Cardiac fibroblast (primary cell): ENCODE measurements at regions not wholly inside any gene's neighbourhood (a gene's known extent, or its start where the extent isn't known, plus 50 kb on each side); places are given as distances from the start of the nearest gene placed in this dataset.
A peak's percentile ranks its signal among the peaks of the same experiment; 100 is the strongest.
"Not testable (repeated sequence)": the region's sequence is repeated elsewhere in the genome, so short reads cannot be mapped to it uniquely, and the experiment has no call there.

Source experiments
- DNase-seq, 2 donors: peaks; one replicate each; pipeline versions ENCODE4 v3.0.0 to v3.0.0-alpha.2; 2010; ENCODE audit warnings: low read depth in 2 of 2
- H3K4me3 ChIP-seq, 2 donors: replicated peaks in 1 of 2; 1 replicate in 1 of 2; 2 replicates in 1 of 2; pipeline ENCODE4 v1.5.1; 2011; ENCODE audit warnings: low read depth in 2 of 2, low read length in 2 of 2, mild to moderate bottlenecking in 2 of 2, moderate library complexity in 1 of 2
- TF ChIP-seq, protein P1 (sequence below): IDR thresholded peaks from one replicate; pipeline ENCODE4 v1.5.1; 2011; ENCODE audit warnings: low read depth, mild to moderate bottlenecking, low read length, inconsistent platforms

DNA sequence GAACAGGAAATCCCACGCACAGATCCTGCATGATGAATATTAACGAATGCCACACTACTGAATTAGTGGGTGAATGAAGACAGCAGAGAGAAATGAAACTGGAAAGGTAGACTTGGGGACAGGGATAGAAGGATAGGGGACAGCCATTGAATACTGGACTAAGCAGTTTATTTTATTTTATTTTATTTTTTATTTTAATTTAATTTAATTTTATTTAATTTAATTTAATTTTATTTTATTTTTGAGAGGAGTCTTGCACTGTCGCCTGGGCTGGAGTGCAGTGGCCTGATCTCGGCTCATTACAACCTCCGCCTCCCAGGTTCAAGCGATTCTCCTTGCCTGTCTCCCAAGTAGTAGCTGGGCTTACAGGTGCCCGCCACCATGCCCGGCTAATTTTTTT lies 385.2 kb downstream of the GPAT3 start:
- H3K4me3 ChIP-seq: no peak overlapping the region
- TF ChIP-seq, protein P1, sequence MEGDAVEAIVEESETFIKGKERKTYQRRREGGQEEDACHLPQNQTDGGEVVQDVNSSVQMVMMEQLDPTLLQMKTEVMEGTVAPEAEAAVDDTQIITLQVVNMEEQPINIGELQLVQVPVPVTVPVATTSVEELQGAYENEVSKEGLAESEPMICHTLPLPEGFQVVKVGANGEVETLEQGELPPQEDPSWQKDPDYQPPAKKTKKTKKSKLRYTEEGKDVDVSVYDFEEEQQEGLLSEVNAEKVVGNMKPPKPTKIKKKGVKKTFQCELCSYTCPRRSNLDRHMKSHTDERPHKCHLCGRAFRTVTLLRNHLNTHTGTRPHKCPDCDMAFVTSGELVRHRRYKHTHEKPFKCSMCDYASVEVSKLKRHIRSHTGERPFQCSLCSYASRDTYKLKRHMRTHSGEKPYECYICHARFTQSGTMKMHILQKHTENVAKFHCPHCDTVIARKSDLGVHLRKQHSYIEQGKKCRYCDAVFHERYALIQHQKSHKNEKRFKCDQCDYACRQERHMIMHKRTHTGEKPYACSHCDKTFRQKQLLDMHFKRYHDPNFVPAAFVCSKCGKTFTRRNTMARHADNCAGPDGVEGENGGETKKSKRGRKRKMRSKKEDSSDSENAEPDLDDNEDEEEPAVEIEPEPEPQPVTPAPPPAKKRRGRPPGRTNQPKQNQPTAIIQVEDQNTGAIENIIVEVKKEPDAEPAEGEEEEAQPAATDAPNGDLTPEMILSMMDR: no peak
- no peak for DNase-seq

DNA sequence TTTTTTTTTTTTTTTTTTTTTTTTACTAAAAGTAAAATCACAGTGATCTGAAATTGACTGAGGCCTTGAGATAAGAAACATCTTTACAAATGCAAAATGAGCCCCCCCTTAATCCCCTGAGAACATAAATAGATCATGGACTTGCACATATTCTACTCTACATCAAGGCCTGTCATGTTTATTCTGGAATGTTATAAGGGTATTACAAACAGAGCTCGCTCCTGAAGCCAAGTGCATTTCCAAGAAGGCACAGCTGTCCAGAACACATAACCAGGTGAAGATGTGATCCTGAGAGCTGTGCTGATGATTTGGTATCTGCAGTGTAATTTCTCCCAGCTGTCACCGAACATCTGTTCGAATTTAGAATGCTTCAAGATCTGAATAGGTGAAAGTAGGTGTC lies 384.5 kb downstream of the GPAT3 start:
- no peak overlapping the region for H3K4me3 ChIP-seq
- no peak for DNase-seq
- TF ChIP-seq, protein P1: no peak

DNA sequence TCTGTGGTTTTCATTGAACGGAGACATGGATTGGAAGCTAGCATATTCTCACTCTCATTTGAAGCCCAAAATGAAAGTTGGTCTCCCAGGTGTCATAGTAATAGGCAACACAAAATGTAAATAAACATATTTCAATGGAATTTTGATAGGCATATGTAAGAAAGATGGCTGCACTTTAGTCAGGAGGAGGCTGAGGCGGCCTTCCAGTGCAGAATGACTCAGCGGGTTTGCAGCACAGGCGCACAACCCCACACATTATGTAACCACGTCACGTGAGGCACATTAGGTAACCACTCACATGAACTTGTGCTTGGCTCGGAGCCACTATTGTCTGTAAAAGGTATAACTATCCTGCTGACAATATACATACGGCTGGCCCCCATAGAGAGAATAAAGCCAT lies 381.7 kb downstream of the GPAT3 start:
- DNase-seq: peak; percentile 0 to 57
- TF ChIP-seq, protein P1: no peak

DNA sequence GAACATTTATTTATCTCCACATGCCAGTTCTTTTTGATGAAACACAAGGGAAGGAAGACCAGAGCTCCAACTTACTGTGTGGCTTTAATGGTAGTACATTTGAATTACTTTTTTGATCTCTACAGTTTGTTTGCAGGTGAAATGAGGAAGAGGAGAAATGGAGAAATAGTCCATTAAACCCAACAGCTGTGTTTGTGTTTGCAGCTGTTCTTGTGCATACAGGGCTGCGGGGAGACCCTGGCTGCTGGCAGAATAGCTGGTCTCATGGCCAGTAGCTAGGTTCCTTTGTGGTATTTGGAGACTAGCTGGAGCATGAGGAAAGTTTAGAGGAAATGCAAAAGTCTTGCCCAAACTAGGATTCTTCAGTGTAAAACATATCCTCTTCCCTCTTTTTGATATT lies 374.8 kb downstream of the GPAT3 start:
- no peak for DNase-seq
- TF ChIP-seq, protein P1: no peak
- H3K4me3 ChIP-seq: no peak overlapping the region

More for the DNA sequence above, 381.7 kb downstream of the GPAT3 start:
- no peak overlapping the region for H3K4me3 ChIP-seq

DNA sequence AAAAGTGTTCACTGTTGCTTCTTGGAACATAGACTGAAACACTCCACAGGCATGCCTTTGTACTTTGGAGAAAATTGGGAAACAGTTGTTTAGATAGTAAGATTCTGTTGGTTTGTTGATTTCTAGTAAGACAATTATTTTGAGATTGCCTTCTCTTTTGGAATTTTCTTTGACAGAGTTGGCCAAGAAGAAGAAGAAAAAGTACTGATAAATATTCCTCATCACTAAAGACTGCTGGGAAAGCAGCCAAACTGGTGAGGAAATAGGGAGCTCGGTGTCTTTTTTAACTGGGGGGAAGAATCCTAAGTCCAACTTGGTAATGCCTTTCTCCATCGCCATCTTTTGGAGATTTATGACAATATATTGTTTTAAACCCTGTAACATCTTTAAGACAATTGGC lies 370.7 kb downstream of the GPAT3 start:
- DNase-seq: peak; percentile 21 to 56

DNA sequence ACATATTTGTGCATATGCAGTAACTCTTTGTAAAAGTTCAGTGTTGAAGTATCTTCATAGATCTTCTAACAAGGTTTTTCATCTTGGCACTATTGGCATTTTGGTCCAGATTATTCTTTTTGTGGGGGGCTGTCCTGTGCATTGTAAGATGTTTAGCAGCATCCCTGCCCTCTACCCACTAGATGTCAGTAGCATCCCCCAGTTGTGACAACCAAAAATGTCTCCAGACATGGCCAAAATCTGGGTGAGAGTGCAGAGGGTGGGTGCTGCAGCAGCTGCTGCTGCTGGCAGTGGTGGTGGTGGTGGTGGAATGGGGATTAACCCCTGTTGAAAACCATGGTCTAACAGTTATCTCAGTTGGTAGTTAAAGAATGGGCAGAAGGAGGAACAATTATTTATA lies 370.0 kb downstream of the GPAT3 start:
- H3K4me3 ChIP-seq: no peak overlapping the region
- TF ChIP-seq, protein P1: peak; percentile 3
- DNase-seq: no peak

More for the DNA sequence above, 370.7 kb downstream of the GPAT3 start:
- H3K4me3 ChIP-seq: no peak overlapping the region
- TF ChIP-seq, protein P1: no peak

DNA sequence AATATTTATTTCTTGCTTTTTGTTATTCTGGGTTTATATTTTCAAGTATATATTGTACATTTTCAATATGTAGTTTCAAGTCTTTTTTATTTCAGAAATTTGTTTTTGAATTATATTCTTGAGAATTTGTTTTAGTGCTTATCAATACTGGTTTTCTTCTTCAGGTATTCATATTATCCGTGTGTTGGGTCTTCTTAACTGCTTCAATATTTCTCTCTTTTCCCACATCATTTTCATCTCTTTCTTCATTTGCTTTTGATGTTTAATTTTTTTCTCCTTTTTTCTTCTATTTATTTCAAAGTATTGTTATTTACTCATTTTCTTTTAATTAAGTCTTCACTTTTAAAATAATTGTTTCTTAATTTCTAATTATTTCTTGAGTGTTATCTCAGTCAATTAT lies 367.8 kb downstream of the GPAT3 start:
- DNase-seq, H3K4me3 ChIP-seq: not testable (repeated sequence)
